B cell (primary cell): ENCODE measurements at regions not wholly inside any gene's neighbourhood (a gene's known extent, or its start where the extent isn't known, plus 50 kb on each side); places are given as distances from the start of the nearest gene placed in this dataset.

Source experiments
- ATAC-seq: fragments of 200-7000 bp; cut with Tn5 transposase; one replicate; pipeline ENCODE4 v1.10.0; 2021; ENCODE audit warnings: low read depth, mild to moderate bottlenecking, moderate number of reproducible peaks, moderate library complexity
- CTCF ChIA-PET: fragments of 350-600 bp; sonication (Branson Sonifier 250); formaldehyde crosslinking; loops from one replicate; lab custom pipeline; 2021; ENCODE audit warnings: antibody characterized with exemption, inconsistent platforms; lab: Charles Lee
- POLR2A ChIA-PET: fragments of 350-600 bp; sonication (Branson Sonifier 250); formaldehyde crosslinking; loops from one replicate; lab custom pipeline; 2021; ENCODE audit warnings: antibody characterized with exemption; lab: Charles Lee
- DNase-seq: peaks from one replicate; pipeline ENCODE4 v3.0.0; 2013
- H2AFZ ChIP-seq: 2 replicates; pipeline ENCODE4 v1.6.1; 2012; ENCODE audit warnings: mild to moderate bottlenecking, low read depth, low read length; ENCODE audit not compliant: insufficient read depth, poor library complexity, severe bottlenecking
- H3K27ac ChIP-seq, 2 donors: 1 replicate in 1 of 2; 2 replicates in 1 of 2; pipeline ENCODE4 v1.5.1; 2012 to 2013; ENCODE audit warnings: low read length in 2 of 2, mild to moderate bottlenecking in 2 of 2, moderate library complexity in 1 of 2
- H3K27me3 ChIP-seq, 4 experiments: fragments of 200-600 bp in 1 of 4; sonication (generic) in 1 of 4; replicated peaks in 1 of 4; 1 replicate in 2 of 4; 2 replicates in 2 of 4; pipeline versions ENCODE4 v1.6.1 to v1.7.0; 2013 to 2016; ENCODE audit warnings: low read length in 3 of 4, mild to moderate bottlenecking in 2 of 4, mixed read lengths in 1 of 4, moderate library complexity in 1 of 4; ENCODE audit not compliant: insufficient read depth in 4 of 4, control insufficient read depth in 3 of 4; ENCODE audit errors: control extremely low read depth in 1 of 4
- H3K36me3 ChIP-seq, 2 experiments: replicated peaks in 1 of 2; 1 replicate in 1 of 2; 2 replicates in 1 of 2; pipeline versions ENCODE4 v1.6.1 to v1.7.1; 2013; ENCODE audit warnings: low read length in 1 of 2; ENCODE audit not compliant: insufficient read depth in 2 of 2, control insufficient read depth in 1 of 2; ENCODE audit errors: control extremely low read depth in 1 of 2, extremely low read depth in 1 of 2
- H3K4me1 ChIP-seq, 2 donors: fragments of 200-600 bp in 1 of 2; sonication (generic) in 1 of 2; 1 replicate in 1 of 2; 2 replicates in 1 of 2; pipeline versions ENCODE4 v1.5.1 to v1.6.1; 2013 to 2017; ENCODE audit warnings: low read length in 2 of 2; ENCODE audit not compliant: control insufficient read depth in 2 of 2, insufficient read depth in 2 of 2
- H3K4me2 ChIP-seq: replicated peaks from 2 replicates; pipeline ENCODE3; 2012; ENCODE audit warnings: mild to moderate bottlenecking, low read depth, low read length; ENCODE audit not compliant: poor library complexity, severe bottlenecking
- H3K4me3 ChIP-seq, 5 experiments: fragments of 200-600 bp in 1 of 5; sonication (generic) in 1 of 5; 1 replicate in 3 of 5; 2 replicates in 2 of 5; pipeline versions ENCODE4 v1.5.1 to v1.7.0; 2011 to 2016; ENCODE audit warnings: low read length in 4 of 5, mild to moderate bottlenecking in 4 of 5, low read depth in 2 of 5, control low read depth in 1 of 5, moderate library complexity in 1 of 5; ENCODE audit not compliant: insufficient read depth in 1 of 5; ENCODE audit errors: control extremely low read depth in 1 of 5, extremely low read depth in 1 of 5
- H3K79me2 ChIP-seq: fragments of 200-600 bp; sonication (generic); one replicate; pipeline ENCODE4 v1.6.0; 2016; ENCODE audit warnings: low read length; ENCODE audit not compliant: control insufficient read depth, insufficient read depth
- H3K9ac ChIP-seq: fragments of 200-600 bp; sonication (generic); 2 replicates; pipeline ENCODE4 v1.6.1; 2017; ENCODE audit warnings: mild to moderate bottlenecking, low read length, moderate library complexity
- H3K9me3 ChIP-seq, 3 donors: one replicate each; pipeline versions ENCODE4 v1.6.1 to v1.7.1; 2013; ENCODE audit warnings: low read length in 2 of 3; ENCODE audit not compliant: control insufficient read depth in 2 of 3, insufficient read depth in 1 of 3; ENCODE audit errors: control extremely low read depth in 1 of 3
- H4K20me1 ChIP-seq: 2 replicates; pipeline ENCODE4 v1.6.0; 2012; ENCODE audit warnings: mild to moderate bottlenecking, low read length; ENCODE audit not compliant: insufficient read depth, control insufficient read depth, poor library complexity, severe bottlenecking
- H3K27ac Mint-ChIP-seq: one replicate; pipeline ENCODE4 v1.8.0; 2021; ENCODE audit warnings: mixed read lengths
- H3K27me3 Mint-ChIP-seq: one replicate; pipeline ENCODE4 v1.8.0; 2021; ENCODE audit warnings: mixed read lengths
- H3K4me1 Mint-ChIP-seq: one replicate; pipeline ENCODE4 v1.8.0; 2021; ENCODE audit warnings: mixed read lengths
- H3K4me3 Mint-ChIP-seq: one replicate; pipeline ENCODE4 v1.8.0; 2021; ENCODE audit warnings: mixed read lengths
- H3K9me3 Mint-ChIP-seq: one replicate; pipeline ENCODE4 v1.8.0; 2022; ENCODE audit warnings: mixed read lengths; ENCODE audit not compliant: insufficient read depth
- EZH2 ChIP-seq: IDR thresholded peaks from 2 replicates; pipeline ENCODE4 v1.6.1; 2012; ENCODE audit warnings: borderline replicate concordance, low read depth, mild to moderate bottlenecking, moderate library complexity, low read length; ENCODE audit not compliant: insufficient read depth, poor library complexity, severe bottlenecking
- WGBS: methylation state at CpG from one replicate; pipeline ENCODE4 v1.1.5; 2013; ENCODE audit warnings: missing lambda C conversion rate; ENCODE audit not compliant: insufficient coverage; 5-methylcytosine and 5-hydroxymethylcytosine counted together
- intact Hi-C: fragments of 100-400 bp; cut with micrococcal nuclease; formaldehyde crosslinking; loops from one replicate; pipeline ENCODE4 v1.10.0; 2022
- TF ChIP-seq, protein P1 (sequence below): fragments of 200-600 bp; IDR thresholded peaks from one replicate; pipeline ENCODE4 v1.8.0; 2022; ENCODE audit warnings: antibody characterized with exemption, mild to moderate bottlenecking

DNA sequence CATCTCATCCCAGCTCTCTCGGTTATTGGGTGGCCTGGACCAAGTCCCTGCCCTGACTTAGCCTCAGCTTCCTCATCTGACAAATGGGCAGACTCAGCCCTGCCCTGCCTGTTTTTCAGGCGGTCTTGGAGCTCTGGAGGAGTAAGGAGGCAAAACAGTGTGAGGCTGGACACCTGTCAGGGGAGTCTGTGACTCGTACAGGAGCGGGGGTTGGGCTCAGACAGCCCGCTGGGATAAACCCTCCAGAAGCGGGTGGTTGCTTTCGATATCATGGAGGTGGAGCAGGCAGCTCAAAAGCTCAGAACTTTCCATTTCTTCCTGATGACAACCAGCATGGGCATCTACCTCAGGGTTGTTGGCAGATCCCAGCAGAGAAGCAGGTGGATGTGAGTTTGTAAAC lies 72.9 kb upstream of the GGTA1 start:
- Mint-ChIP-seq H3K4me3 (no peak overlapping the region), H3K4me1 (no peaks in the 10 kb centered on the region), H3K9me3 (no peaks in the 10 kb centered on the region), H3K27ac (no peak overlapping the region), H3K27me3 (peaks cover 8% of the 10 kb centered on the region)
- WGBS, result 75% methylated on average over 3 of the region's 7 CpGs
- Histone ChIP-seq H3K36me3 (no peaks in the 10 kb centered on the region), H4K20me1 (no peaks in the 10 kb centered on the region), H3K79me2 (no peaks in the 10 kb centered on the region), H3K9ac (no peak overlapping the region), H3K27ac (no peak overlapping the region), H3K27me3 (no peaks in the 10 kb centered on the region), H3K4me1 (no peaks in the 10 kb centered on the region), H3K4me3 (no peak overlapping the region), H3K4me2 (no peak overlapping the region), H2AFZ (no peak overlapping the region), H3K9me3 (no peaks in the 10 kb centered on the region)
- intact Hi-C loops, result no loop called here
- DNase-seq (no peak), ATAC-seq (no peak)
- POLR2A ChIA-PET, result no interaction called here
- CTCF ChIA-PET, result no interaction called here
- TF ChIP-seq, protein P1, sequence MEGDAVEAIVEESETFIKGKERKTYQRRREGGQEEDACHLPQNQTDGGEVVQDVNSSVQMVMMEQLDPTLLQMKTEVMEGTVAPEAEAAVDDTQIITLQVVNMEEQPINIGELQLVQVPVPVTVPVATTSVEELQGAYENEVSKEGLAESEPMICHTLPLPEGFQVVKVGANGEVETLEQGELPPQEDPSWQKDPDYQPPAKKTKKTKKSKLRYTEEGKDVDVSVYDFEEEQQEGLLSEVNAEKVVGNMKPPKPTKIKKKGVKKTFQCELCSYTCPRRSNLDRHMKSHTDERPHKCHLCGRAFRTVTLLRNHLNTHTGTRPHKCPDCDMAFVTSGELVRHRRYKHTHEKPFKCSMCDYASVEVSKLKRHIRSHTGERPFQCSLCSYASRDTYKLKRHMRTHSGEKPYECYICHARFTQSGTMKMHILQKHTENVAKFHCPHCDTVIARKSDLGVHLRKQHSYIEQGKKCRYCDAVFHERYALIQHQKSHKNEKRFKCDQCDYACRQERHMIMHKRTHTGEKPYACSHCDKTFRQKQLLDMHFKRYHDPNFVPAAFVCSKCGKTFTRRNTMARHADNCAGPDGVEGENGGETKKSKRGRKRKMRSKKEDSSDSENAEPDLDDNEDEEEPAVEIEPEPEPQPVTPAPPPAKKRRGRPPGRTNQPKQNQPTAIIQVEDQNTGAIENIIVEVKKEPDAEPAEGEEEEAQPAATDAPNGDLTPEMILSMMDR, result no peak
- TF ChIP-seq EZH2, result no peak

DNA sequence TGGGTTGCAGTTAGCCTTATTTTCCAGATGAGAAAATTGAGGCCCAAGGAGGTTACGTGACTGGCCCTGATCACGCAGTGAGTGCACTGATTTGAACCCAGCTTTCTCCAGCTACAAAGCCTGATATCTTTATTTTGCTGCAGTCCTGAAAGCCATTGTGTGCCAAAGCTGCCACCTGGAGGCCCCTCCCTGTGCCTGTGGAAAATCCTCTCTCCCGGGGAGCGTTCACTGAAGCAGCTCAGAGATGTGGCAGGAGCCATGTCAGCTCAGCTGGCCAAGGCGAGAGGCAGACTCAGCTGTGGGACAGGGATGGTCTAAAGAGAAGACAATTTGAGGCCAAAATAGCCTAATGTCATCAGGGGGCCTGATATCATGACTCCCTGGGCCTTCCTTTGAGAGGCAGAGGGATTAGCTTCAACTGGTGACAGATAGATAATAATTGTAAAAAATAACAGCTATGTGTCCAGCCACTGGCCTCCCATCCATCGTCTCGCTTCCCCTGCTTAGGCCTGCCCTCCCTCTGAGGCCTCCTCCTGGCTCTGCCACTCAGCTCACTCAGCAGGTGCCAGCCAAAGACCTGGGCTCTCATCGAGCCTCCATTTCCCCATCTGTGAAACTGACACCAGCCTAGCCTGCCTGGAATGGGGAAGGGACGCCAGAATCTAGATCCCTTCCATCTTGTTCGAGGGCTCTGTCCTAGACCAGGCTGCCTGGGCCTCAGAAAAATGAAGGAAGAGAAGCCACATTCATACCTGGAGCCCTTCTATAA lies 74.3 kb upstream of the GGTA1 start:
- no peak for DNase-seq
- Mint-ChIP-seq H3K4me3 (no peak overlapping the region), H3K27me3 (peaks cover 7% of the 10 kb centered on the region), H3K9me3 (no peaks in the 10 kb centered on the region), H3K27ac (no peak overlapping the region), H3K4me1 (no peaks in the 10 kb centered on the region)
- no peaks in the 10 kb centered on the region for H3K4me1 ChIP-seq
- POLR2A ChIA-PET, result no interaction called here
- TF ChIP-seq, protein P1, result no peak
- TF ChIP-seq EZH2, result no peak
- H3K4me2 ChIP-seq, result no peak overlapping the region
- H3K36me3 ChIP-seq, result no peaks in the 10 kb centered on the region
- ATAC-seq, result no peak
- H3K27me3 ChIP-seq, result no peaks in the 10 kb centered on the region
- no peaks in the 10 kb centered on the region for H3K9me3 ChIP-seq
- no peak overlapping the region for H3K4me3 ChIP-seq
- intact Hi-C loops, result no loop called here
- CTCF ChIA-PET, result interaction anchor here (0.9 to 1.7 kb wide), 3 partner anchors 23 to 113 kb away, joined by 3 to 6 read pairs (median 3); no protein-coding TSS in a partner anchor
- H2AFZ ChIP-seq, result no peak overlapping the region
- H3K79me2 ChIP-seq, result no peaks in the 10 kb centered on the region
- no peak overlapping the region for H3K27ac ChIP-seq
- no peak overlapping the region for H3K9ac ChIP-seq
- 93% methylated on average over 8 of the region's 10 CpGs for WGBS
- H4K20me1 ChIP-seq, result no peaks in the 10 kb centered on the region
